H1 (cell line): ENCODE measurements at regions not wholly inside any gene's neighbourhood (a gene's known extent, or its start where the extent isn't known, plus 50 kb on each side); places are given as distances from the start of the nearest gene placed in this dataset.

Experiments used
- CTCF ChIA-PET: fragments of 300-600 bp; sonication (Branson Sonifier 250); formaldehyde crosslinking; loops from one replicate; lab custom pipeline; 2021; ENCODE audit not compliant: partially characterized antibody; lab: Charles Lee
- POLR2A ChIA-PET: fragments of 300-600 bp; sonication (Branson Sonifier 250); formaldehyde crosslinking; loops from one replicate; lab custom pipeline; 2021; ENCODE audit warnings: inconsistent platforms; ENCODE audit not compliant: partially characterized antibody; lab: Charles Lee
- DNase-seq, 2 experiments: peaks; one replicate each; pipeline versions ENCODE4 v3.0.0 to v3.0.0-alpha.2; 2010 to 2022; ENCODE audit warnings: low spot score in 2 of 2, low read depth in 1 of 2, mixed read lengths in 1 of 2
- FAIRE-seq: peaks from 2 replicates; lab custom pipeline; 2011; peaks lifted over from hg19 to GRCh38; lab: Jason Lieb, UNC
- H2AFZ ChIP-seq: 2 replicates; pipeline ENCODE4 v1.8.1; 2012; ENCODE audit warnings: low read length, inconsistent platforms
- H2AK5ac ChIP-seq: 2 replicates; pipeline ENCODE4 v1.6.1; 2013; ENCODE audit warnings: low read depth, low read length
- H2BK120ac ChIP-seq: replicated peaks from 2 replicates; pipeline ENCODE3; 2013; ENCODE audit warnings: low read depth, low read length, inconsistent platforms
- H2BK12ac ChIP-seq: 2 replicates; pipeline ENCODE4 v1.6.1; 2013; ENCODE audit warnings: low read depth, low read length
- H2BK15ac ChIP-seq: 2 replicates; pipeline ENCODE4 v1.6.1; 2013; ENCODE audit warnings: low read length
- H2BK20ac ChIP-seq: 2 replicates; pipeline ENCODE4 v1.6.1; 2013; ENCODE audit warnings: low read length
- H2BK5ac ChIP-seq: 2 replicates; pipeline ENCODE4 v1.6.1; 2013; ENCODE audit warnings: low read depth, low read length
- H3K14ac ChIP-seq: 2 replicates; pipeline ENCODE4 v1.6.1; 2013; ENCODE audit warnings: inconsistent platforms; ENCODE audit not compliant: insufficient read length
- H3K18ac ChIP-seq: 2 replicates; pipeline ENCODE4 v1.6.1; 2013; ENCODE audit warnings: low read length; ENCODE audit errors: extremely low read depth
- H3K23ac ChIP-seq: 2 replicates; pipeline ENCODE4 v1.6.1; 2013; ENCODE audit warnings: inconsistent platforms; ENCODE audit not compliant: insufficient read length
- H3K23me2 ChIP-seq: 2 replicates; pipeline ENCODE4 v1.6.1; 2013; ENCODE audit warnings: low read depth, low read length
- H3K27ac ChIP-seq: 2 replicates; pipeline ENCODE4 v1.6.1; 2011; ENCODE audit warnings: low read depth, low read length, inconsistent platforms
- H3K27me3 ChIP-seq, 4 experiments: replicated peaks in 1 of 4; 1 replicate in 1 of 4; 2 replicates in 3 of 4; pipeline versions ENCODE4 v1.6.1 to v1.8.1; 2011 to 2013; ENCODE audit warnings: low read length in 3 of 4, mild to moderate bottlenecking in 3 of 4, inconsistent platforms in 2 of 4, mixed read lengths in 2 of 4, moderate library complexity in 1 of 4; ENCODE audit not compliant: control insufficient read depth in 3 of 4, insufficient read depth in 3 of 4; ENCODE audit errors: extremely low read depth in 1 of 4
- H3K36me3 ChIP-seq, 4 experiments: 2 replicates each; pipeline versions ENCODE4 v1.6.1 to v1.8.1; 2011 to 2013; ENCODE audit warnings: mild to moderate bottlenecking in 4 of 4, low read length in 3 of 4, moderate library complexity in 2 of 4, control low read depth in 1 of 4, inconsistent platforms in 1 of 4; ENCODE audit not compliant: insufficient read depth in 4 of 4, control insufficient read depth in 2 of 4
- H3K4ac ChIP-seq: replicated peaks from 2 replicates; pipeline ENCODE3; 2013; ENCODE audit warnings: low read length, low read depth, mixed read lengths, inconsistent platforms; ENCODE audit not compliant: insufficient read length
- H3K4me1 ChIP-seq, 4 experiments: replicated peaks in 1 of 4; 1 replicate in 1 of 4; 2 replicates in 3 of 4; pipeline versions ENCODE4 v1.6.1 to v1.8.1; 2011 to 2013; ENCODE audit warnings: low read length in 3 of 4, inconsistent platforms in 2 of 4, mixed read lengths in 1 of 4; ENCODE audit not compliant: insufficient read depth in 4 of 4, control insufficient read depth in 3 of 4
- H3K4me2 ChIP-seq, 2 experiments: 2 replicates each; pipeline versions ENCODE4 v1.6.1 to v1.8.1; 2011 to 2013; ENCODE audit warnings: low read depth in 2 of 2, low read length in 2 of 2, control low read depth in 1 of 2, inconsistent platforms in 1 of 2, mild to moderate bottlenecking in 1 of 2; ENCODE audit not compliant: insufficient read depth in 1 of 2
- H3K4me3 ChIP-seq, 4 experiments: fragments of 200-600, 300-600 bp in 1 of 4; sonication (generic), shearing (Covaris generic), sonication (Bioruptor Twin) in 1 of 4; 2 replicates each; pipeline versions ENCODE4 v1.5.1 to v1.8.1; 2011 to 2016; ENCODE audit warnings: low read length in 4 of 4, low read depth in 3 of 4, control low read depth in 2 of 4, inconsistent platforms in 2 of 4, mild to moderate bottlenecking in 2 of 4, mixed read lengths in 1 of 4, moderate library complexity in 1 of 4; ENCODE audit not compliant: insufficient read depth in 2 of 4; ENCODE audit errors: extremely low read depth in 1 of 4
- H3K56ac ChIP-seq: replicated peaks from 2 replicates; pipeline ENCODE3; 2013; ENCODE audit warnings: low read depth, mild to moderate bottlenecking, mixed read lengths, low read length, inconsistent platforms; ENCODE audit not compliant: insufficient read length
- H3K79me1 ChIP-seq: 2 replicates; pipeline ENCODE4 v1.6.1; 2013; ENCODE audit warnings: low read depth, low read length, control low read depth
- H3K79me2 ChIP-seq, 2 experiments: 2 replicates each; pipeline versions ENCODE4 v1.6.1 to v1.8.1; 2012 to 2013; ENCODE audit warnings: low read length in 2 of 2, mild to moderate bottlenecking in 2 of 2, inconsistent platforms in 1 of 2; ENCODE audit not compliant: insufficient read depth in 2 of 2, control insufficient read depth in 1 of 2
- H3K9ac ChIP-seq, 4 experiments: replicated peaks in 1 of 4; 1 replicate in 1 of 4; 2 replicates in 3 of 4; pipeline versions ENCODE4 v1.6.1 to v1.8.1; 2011 to 2013; ENCODE audit warnings: low read depth in 3 of 4, low read length in 3 of 4, control low read depth in 2 of 4, mild to moderate bottlenecking in 2 of 4, moderate library complexity in 2 of 4, inconsistent platforms in 1 of 4; ENCODE audit errors: extremely low read depth in 1 of 4
- H3K9me3 ChIP-seq, 2 experiments: 2 replicates each; pipeline versions ENCODE4 v1.6.1 to v1.8.1; 2012 to 2013; ENCODE audit warnings: mild to moderate bottlenecking in 2 of 2, moderate library complexity in 2 of 2, control low read depth in 1 of 2, inconsistent platforms in 1 of 2, low read depth in 1 of 2, low read length in 1 of 2, mixed read lengths in 1 of 2; ENCODE audit not compliant: insufficient read depth in 2 of 2
- H4K20me1 ChIP-seq, 2 experiments: replicated peaks in 1 of 2; 2 replicates each; pipeline versions ENCODE3 to v1.8.1; 2011 to 2013; ENCODE audit warnings: inconsistent platforms in 2 of 2, low read length in 2 of 2, mild to moderate bottlenecking in 1 of 2; ENCODE audit not compliant: insufficient read depth in 2 of 2, control insufficient read depth in 1 of 2
- H4K5ac ChIP-seq: 2 replicates; pipeline ENCODE4 v1.6.1; 2013; ENCODE audit warnings: low read length, low read depth, mixed read lengths, inconsistent platforms; ENCODE audit not compliant: insufficient read length
- H4K8ac ChIP-seq: 2 replicates; pipeline ENCODE4 v1.8.0; 2013; ENCODE audit warnings: mild to moderate bottlenecking, moderate library complexity, low read length, inconsistent platforms; ENCODE audit not compliant: insufficient read depth; ENCODE audit errors: extremely low read depth
- H4K91ac ChIP-seq: replicated peaks from 2 replicates; pipeline ENCODE3; 2013; ENCODE audit warnings: low read length, mixed read lengths, inconsistent platforms; ENCODE audit not compliant: insufficient read length
- CTBP2 ChIP-seq: IDR thresholded peaks from 2 replicates; pipeline ENCODE4 v1.7.0; 2011; ENCODE audit warnings: borderline replicate concordance, mild to moderate bottlenecking, moderate library complexity, mixed read lengths, low read length; ENCODE audit not compliant: insufficient read depth, insufficient read length
- EGR1 ChIP-seq: IDR thresholded peaks from 2 replicates; pipeline ENCODE4 v1.6.1; 2011; ENCODE audit warnings: low read depth, low read length, borderline replicate concordance
- GTF2F1 ChIP-seq: IDR thresholded peaks from 2 replicates; pipeline ENCODE4 v1.6.1; 2012; ENCODE audit warnings: low read depth, low read length, improper control_type of control experiment, borderline replicate concordance
- POLR2A ChIP-seq, 2 experiments: IDR thresholded peaks; 1 replicate in 1 of 2; 2 replicates in 1 of 2; pipeline ENCODE4 v1.6.1; 2011; ENCODE audit warnings: low read depth in 2 of 2, low read length in 2 of 2, mild to moderate bottlenecking in 2 of 2; ENCODE audit errors: control extremely low read depth in 1 of 2
- WGBS, 2 experiments: shearing (Covaris generic) in 1 of 2; methylation state at CpG; one replicate each; pipeline versions ENCODE4 v1.1.6 to v1.1.7; 2013 to 2015; ENCODE audit warnings: low lambda C conversion rate in 2 of 2, mixed read lengths in 2 of 2, inconsistent platforms in 1 of 2, low coverage in 1 of 2, missing lambda C conversion rate in 1 of 2; ENCODE audit not compliant: insufficient replicate concordance in 2 of 2, insufficient coverage in 1 of 2, insufficient read length in 1 of 2; ENCODE audit errors: extremely low coverage in 1 of 2, missing lambda C conversion rate in 1 of 2; 5-methylcytosine and 5-hydroxymethylcytosine counted together

- Histone ChIP-seq H2BK12ac (no peak overlapping the region), H3K14ac (no peak overlapping the region), H4K8ac (no peak overlapping the region), H2BK20ac (no peak overlapping the region), H3K79me1 (no peaks in the 10 kb centered on the region), H3K4ac (no peak overlapping the region), H3K4me2 (no peak overlapping the region), H4K5ac (no peak overlapping the region), H3K23ac (no peak overlapping the region), H2BK120ac (no peak overlapping the region), H3K27me3 (no peaks in the 10 kb centered on the region), H4K91ac (no peak overlapping the region), H3K27ac (no peak overlapping the region), H3K36me3 (no peaks in the 10 kb centered on the region), H3K4me1 (no peaks in the 10 kb centered on the region; a peak in 1 of 7 replicates), H3K56ac (no peak overlapping the region), H3K18ac (no peak overlapping the region), H3K79me2 (no peaks in the 10 kb centered on the region), H3K9me3 (no peaks in the 10 kb centered on the region), H2AK5ac (no peak overlapping the region), H3K9ac (no peak overlapping the region), H4K20me1 (no peaks in the 10 kb centered on the region), H2AFZ (no peak overlapping the region), H2BK15ac (no peak overlapping the region), H3K23me2 (peaks cover 2% of the 10 kb centered on the region; the same call in 1 of the 2 replicates), H2BK5ac (no peak overlapping the region), H3K4me3 (no peak overlapping the region)
- ChIA-PET POLR2A (no interaction called here), CTCF (interaction anchor here (0.6 kb wide), 1 partner anchor 124 kb away, joined by 3 read pairs; no protein-coding TSS in a partner anchor)
- WGBS, 2 experiments, result 87% methylated on average over 3 of the region's 6 CpGs; no CpG with 5 or more reads in 1 of the 2 experiments
- DNase-seq (no peak), FAIRE-seq (no peak)
- TF ChIP-seq CTBP2 (no peak), POLR2A (IDR thresholded peaks at IDR 0.05; ENCODE audit: control extremely low read depth in 1 of 2, low read depth in 2 of 2, low read length in 2 of 2) (no peak), GTF2F1 (no peak), EGR1 (no peak)
Measured at GRCh38 chrX:39714471-39714870, 383.3 kb downstream of the BCOR start.
